MM.1S (cell line): ENCODE measurements at regions not wholly inside any gene's neighbourhood (a gene's known extent, or its start where the extent isn't known, plus 50 kb on each side); places are given as distances from the start of the nearest gene placed in this dataset.

ENCODE experiments used
- DNase-seq: peaks from one replicate; pipeline ENCODE4 v3.0.0-alpha.2; 2015
- H2AFZ ChIP-seq: fragments of 300-600 bp; sonication (generic); 2 replicates; pipeline ENCODE4 v1.6.0; 2016; ENCODE audit warnings: antibody characterized with exemption, low read length
- H3F3A ChIP-seq: fragments of 300-600 bp; sonication (generic); 2 replicates; pipeline ENCODE4 v1.6.1; 2016; ENCODE audit warnings: mild to moderate bottlenecking, antibody characterized with exemption, low read length, moderate library complexity, mixed read lengths; ENCODE audit not compliant: insufficient read depth
- H3K27ac ChIP-seq: fragments of 300-600 bp; sonication (generic); 2 replicates; pipeline ENCODE4 v1.5.1; 2016; ENCODE audit warnings: mild to moderate bottlenecking, low read length
- H3K27me3 ChIP-seq: fragments of 300-600 bp; sonication (generic); replicated peaks from 2 replicates; pipeline ENCODE4 v1.6.0; 2016; ENCODE audit warnings: low read length; ENCODE audit not compliant: insufficient read depth
- H3K36me3 ChIP-seq: fragments of 300-600 bp; sonication (generic); replicated peaks from 2 replicates; pipeline ENCODE4 v1.6.1; 2016; ENCODE audit warnings: mild to moderate bottlenecking, low read length, mixed read lengths; ENCODE audit not compliant: insufficient read depth
- H3K4me1 ChIP-seq: fragments of 300-600 bp; sonication (generic); 2 replicates; pipeline ENCODE4 v1.6.1; 2016; ENCODE audit warnings: low read length, mixed read lengths
- H3K4me2 ChIP-seq: fragments of 300-600 bp; sonication (generic); 2 replicates; pipeline ENCODE4 v1.6.0; 2016; ENCODE audit warnings: low read depth, low read length
- H3K4me3 ChIP-seq: fragments of 300-600 bp; sonication (generic); 2 replicates; pipeline ENCODE4 v1.5.1; 2016; ENCODE audit warnings: low read length, mixed read lengths
- H3K79me2 ChIP-seq: fragments of 300-600 bp; sonication (generic); 2 replicates; pipeline ENCODE4 v1.6.1; 2016; ENCODE audit warnings: mixed run types, low read length, mixed read lengths
- H3K9ac ChIP-seq: fragments of 300-600 bp; sonication (generic); 2 replicates; pipeline ENCODE4 v1.6.1; 2016; ENCODE audit warnings: low read length, mixed read lengths
- H3K9me2 ChIP-seq: fragments of 300-600 bp; sonication (generic); replicated peaks from 2 replicates; pipeline ENCODE4 v1.6.1; 2016; ENCODE audit warnings: mild to moderate bottlenecking, low read length, mixed read lengths; ENCODE audit not compliant: insufficient read depth
- H3K9me3 ChIP-seq: fragments of 300-600 bp; sonication (generic); replicated peaks from 2 replicates; pipeline ENCODE4 v1.6.1; 2016; ENCODE audit warnings: mild to moderate bottlenecking, low read length, mixed read lengths; ENCODE audit not compliant: insufficient read depth
- H4K20me1 ChIP-seq: fragments of 300-600 bp; sonication (generic); 2 replicates; pipeline ENCODE4 v1.6.1; 2016; ENCODE audit warnings: mild to moderate bottlenecking, low read length, moderate library complexity, mixed read lengths; ENCODE audit not compliant: insufficient read depth
- CTCF ChIP-seq: fragments of 300-600 bp; sonication (generic); IDR thresholded peaks from 2 replicates; pipeline ENCODE4 v1.5.1; 2016; ENCODE audit warnings: antibody characterized with exemption, low read length, mixed read lengths
- EZH2 ChIP-seq: fragments of 300-600 bp; sonication (generic); optimal IDR thresholded peaks from 2 replicates; pipeline ENCODE3; 2017; ENCODE audit warnings: low read depth, mild to moderate bottlenecking, antibody characterized with exemption, low read length, mixed read lengths
- EZH2phosphoT487 ChIP-seq: fragments of 300-600 bp; sonication (generic); IDR thresholded peaks from 2 replicates; pipeline ENCODE4 v1.6.1; 2018; ENCODE audit warnings: antibody characterized with exemption, low read length

GRCh38 chr4:74535512-74535911 lies 90.6 kb downstream of the AREG start:
- no peak for DNase-seq
- Histone ChIP-seq H3K79me2 (no peaks in the 10 kb centered on the region), H3F3A (no peaks in the 10 kb centered on the region; the same call in 1 of the 2 replicates), H3K36me3 (no peaks in the 10 kb centered on the region), H3K4me1 (peaks cover 9% of the 10 kb centered on the region), H3K9me3 (no peaks in the 10 kb centered on the region), H3K27me3 (no peaks in the 10 kb centered on the region), H3K27ac (no peak overlapping the region), H3K4me2 (no peak overlapping the region), H3K9me2 (no peaks in the 10 kb centered on the region), H2AFZ (no peak overlapping the region), H3K9ac (no peak overlapping the region), H4K20me1 (no peaks in the 10 kb centered on the region), H3K4me3 (no peak overlapping the region)
- no peak for TF ChIP-seq CTCF
- TF ChIP-seq EZH2phosphoT487 = no peak
- TF ChIP-seq EZH2 = no peak

GRCh38 chr4:74536557-74536956 lies 91.6 kb downstream of the AREG start:
- no peak overlapping the region for H3K4me2 ChIP-seq
- H3K27ac ChIP-seq = no peak overlapping the region
- no peaks in the 10 kb centered on the region for H3K9me3 ChIP-seq
- no peak overlapping the region for H3K9ac ChIP-seq
- no peak overlapping the region for H2AFZ ChIP-seq
- no peaks in the 10 kb centered on the region for H3K27me3 ChIP-seq
- H3K79me2 ChIP-seq = no peaks in the 10 kb centered on the region
- DNase-seq = no peak
- TF ChIP-seq EZH2phosphoT487 (no peak), EZH2 (no peak), CTCF (peak; percentile 20)
- H3K9me2 ChIP-seq = no peaks in the 10 kb centered on the region
- H3K36me3 ChIP-seq = no peaks in the 10 kb centered on the region
- no peaks in the 10 kb centered on the region; the same call in 1 of the 2 replicates for H3F3A ChIP-seq
- peaks cover 9% of the 10 kb centered on the region for H3K4me1 ChIP-seq
- no peak overlapping the region for H3K4me3 ChIP-seq
- no peaks in the 10 kb centered on the region for H4K20me1 ChIP-seq

DNA sequence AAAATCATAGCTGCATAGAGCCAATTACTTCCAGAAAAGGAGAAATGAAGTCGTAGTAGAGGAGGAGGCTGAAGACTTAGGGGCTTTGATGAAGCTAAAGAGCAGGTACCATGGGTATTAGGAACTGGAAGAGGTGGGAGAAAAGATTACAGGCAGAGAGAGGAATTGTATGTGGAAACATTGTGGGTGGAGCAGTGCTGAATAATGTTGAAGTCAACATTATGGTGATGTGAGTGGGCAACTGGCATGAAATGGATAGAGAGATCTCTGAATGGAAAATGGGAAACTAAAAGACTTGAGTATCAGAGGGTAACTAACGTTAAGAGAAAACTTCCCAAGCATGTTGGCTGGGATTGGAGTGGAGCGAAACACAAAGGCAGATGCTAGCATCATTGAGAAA lies 92.5 kb downstream of the AREG start:
- no peak overlapping the region for H3K9ac ChIP-seq

More for the DNA sequence above, 92.5 kb downstream of the AREG start:
- Histone ChIP-seq H4K20me1 (no peaks in the 10 kb centered on the region), H3K9me2 (no peaks in the 10 kb centered on the region), H3K4me2 (no peak overlapping the region), H3F3A (no peaks in the 10 kb centered on the region; the same call in 1 of the 2 replicates), H3K27me3 (no peaks in the 10 kb centered on the region; the same call in 1 of the 2 replicates), H3K79me2 (no peaks in the 10 kb centered on the region), H3K36me3 (no peaks in the 10 kb centered on the region), H3K4me3 (no peak overlapping the region), H3K27ac (no peak overlapping the region), H3K9me3 (no peaks in the 10 kb centered on the region), H3K4me1 (peaks cover 9% of the 10 kb centered on the region), H2AFZ (no peak overlapping the region)
- no peak for TF ChIP-seq EZH2
- no peak for TF ChIP-seq CTCF
- no peak for TF ChIP-seq EZH2phosphoT487
- DNase-seq = no peak
